HCEC 1CT (cell line): ENCODE measurements at regions not wholly inside any gene's neighbourhood (a gene's known extent, or its start where the extent isn't known, plus 50 kb on each side); places are given as distances from the start of the nearest gene placed in this dataset.
"Not testable (repeated sequence)": the region's sequence is repeated elsewhere in the genome, so short reads cannot be mapped to it uniquely, and the experiment has no call there.

ENCODE experiments used
- DNase-seq: peaks from one replicate; pipeline ENCODE4 v3.0.0-alpha.2; 2017

GRCh38 chr9:104980039-104980654 lies 52.2 kb upstream of the ABCA1 start:
- no peak for DNase-seq

GRCh38 chr9:104981543-104982129 lies 53.7 kb upstream of the ABCA1 start:
- no peak for DNase-seq

GRCh38 chr9:104982543-104982942 lies 54.6 kb upstream of the ABCA1 start:
- no peak for DNase-seq

- no peak for DNase-seq
These were observed 55.5 kb upstream of the ABCA1 start for GRCh38 chr9:104983491-104983890.

- no peak for DNase-seq
These were observed 56.2 kb upstream of the ABCA1 start for GRCh38 chr9:104984121-104984520.

- DNase-seq = no peak
These were observed 56.6 kb upstream of the ABCA1 start for GRCh38 chr9:104984542-104984941.

GRCh38 chr9:104984948-104985347 lies 57.0 kb upstream of the ABCA1 start:
- DNase-seq = no peak

GRCh38 chr9:104986096-104986495 lies 58.1 kb upstream of the ABCA1 start:
- no peak for DNase-seq

GRCh38 chr9:104987743-104988142 lies 59.8 kb upstream of the ABCA1 start:
- DNase-seq = no peak

- DNase-seq = no peak
These were observed 60.6 kb upstream of the ABCA1 start for GRCh38 chr9:104988539-104988938.

- DNase-seq = peak; percentile 81
These were observed 63.4 kb upstream of the ABCA1 start for GRCh38 chr9:104991144-104991953.

GRCh38 chr9:104992659-104993058 lies 64.7 kb upstream of the ABCA1 start:
- DNase-seq = no peak

- no peak for DNase-seq
These were observed 65.5 kb upstream of the ABCA1 start for GRCh38 chr9:104993291-104993963.

- no peak for DNase-seq
These were observed 69.6 kb upstream of the ABCA1 start for GRCh38 chr9:104997536-104997935.

GRCh38 chr9:104999136-104999535 lies 71.2 kb upstream of the ABCA1 start:
- no peak for DNase-seq

GRCh38 chr9:105000529-105000928 lies 72.6 kb upstream of the ABCA1 start:
- DNase-seq = not testable (repeated sequence)

GRCh38 chr9:105004466-105005090 lies 76.6 kb upstream of the ABCA1 start:
- no peak for DNase-seq

- DNase-seq = no peak
These were observed 77.2 kb upstream of the ABCA1 start for GRCh38 chr9:105005186-105005585.

GRCh38 chr9:105006514-105006913 lies 78.6 kb upstream of the ABCA1 start:
- DNase-seq = no peak

- DNase-seq = peak; percentile 90
These were observed 79.2 kb upstream of the ABCA1 start for GRCh38 chr9:105007143-105007542.

- not testable (repeated sequence) for DNase-seq
These were observed 82.1 kb upstream of the ABCA1 start for GRCh38 chr9:105010089-105010488.

- DNase-seq = no peak
These were observed 94.0 kb upstream of the ABCA1 start for GRCh38 chr9:105021917-105022316.

- DNase-seq = not testable (repeated sequence)
These were observed 94.6 kb upstream of the ABCA1 start for GRCh38 chr9:105022545-105022944.
